GM12892 (cell line): ENCODE measurements at regions not wholly inside any gene's neighbourhood (a gene's known extent, or its start where the extent isn't known, plus 50 kb on each side); places are given as distances from the start of the nearest gene placed in this dataset.

Source experiments
- POLR2A ChIP-seq: IDR thresholded peaks from 2 replicates; pipeline ENCODE4 v1.6.1; 2011; ENCODE audit warnings: low read depth, low read length, control low read depth
- POLR2AphosphoS5 ChIP-seq: IDR thresholded peaks from 2 replicates; pipeline ENCODE4 v1.6.1; 2011; ENCODE audit warnings: low read depth, low read length, control low read depth
- TAF1 ChIP-seq: IDR thresholded peaks from 2 replicates; pipeline ENCODE4 v1.6.1; 2011; ENCODE audit warnings: low read depth, mild to moderate bottlenecking, control low read depth, low read length, borderline replicate concordance

- TF ChIP-seq TAF1 (no peak), POLR2AphosphoS5 (no peak), POLR2A (no peak)
These were observed 104.6 kb downstream of the ACKR3 start for GRCh38 chr2:236674238-236674637.
